OCI-LY1 (cell line): ENCODE measurements at regions not wholly inside any gene's neighbourhood (a gene's known extent, or its start where the extent isn't known, plus 50 kb on each side); places are given as distances from the start of the nearest gene placed in this dataset.
"Not testable (repeated sequence)": the region's sequence is repeated elsewhere in the genome, so short reads cannot be mapped to it uniquely, and the experiment has no call there.

ENCODE experiments used
- H2AFZ ChIP-seq: fragments of 200-600 bp; sonication (generic), shearing (Covaris generic); 2 replicates; pipeline ENCODE4 v1.6.0; 2014; ENCODE audit warnings: antibody characterized with exemption, mild to moderate bottlenecking, low read length
- H3F3A ChIP-seq: fragments of 200-600 bp; sonication (generic), shearing (Covaris generic); 2 replicates; pipeline ENCODE4 v1.6.0; 2014; ENCODE audit warnings: mild to moderate bottlenecking, antibody characterized with exemption, low read length, moderate library complexity; ENCODE audit not compliant: insufficient read depth
- H3K27ac ChIP-seq: fragments of 200-600 bp; sonication (generic); 2 replicates; pipeline ENCODE4 v1.5.1; 2014; ENCODE audit warnings: low read length, mixed run types, mild to moderate bottlenecking, low read depth; ENCODE audit not compliant: poor library complexity, severe bottlenecking
- H3K27me3 ChIP-seq: fragments of 200-600 bp; sonication (generic); 2 replicates; pipeline ENCODE4 v1.6.0; 2014; ENCODE audit warnings: antibody characterized with exemption, mild to moderate bottlenecking, low read length, moderate library complexity; ENCODE audit not compliant: insufficient read depth
- H3K36me3 ChIP-seq: fragments of 200-600 bp; sonication (generic); 2 replicates; pipeline ENCODE4 v1.6.1; 2014; ENCODE audit warnings: mild to moderate bottlenecking, antibody characterized with exemption, low read length, moderate library complexity, mixed read lengths; ENCODE audit not compliant: insufficient read depth
- H3K4me1 ChIP-seq: fragments of 200-600 bp; sonication (generic); 2 replicates; pipeline ENCODE4 v1.5.1; 2014; ENCODE audit warnings: mild to moderate bottlenecking, low read length, moderate library complexity; ENCODE audit not compliant: insufficient read depth, severe bottlenecking
- H3K4me2 ChIP-seq: fragments of 200-600 bp; sonication (generic), shearing (Covaris generic); 2 replicates; pipeline ENCODE4 v1.6.1; 2014; ENCODE audit warnings: low read length
- H3K4me3 ChIP-seq: fragments of 200-600 bp; sonication (generic); 2 replicates; pipeline ENCODE4 v1.5.1; 2014; ENCODE audit warnings: low read length, low read depth, mild to moderate bottlenecking, mixed read lengths; ENCODE audit not compliant: poor library complexity, severe bottlenecking
- H3K79me2 ChIP-seq: fragments of 200-600 bp; shearing (Covaris generic); 2 replicates; pipeline ENCODE4 v1.6.1; 2016; ENCODE audit warnings: mixed run types, low read length, mixed read lengths; ENCODE audit not compliant: insufficient read depth
- H3K9ac ChIP-seq: fragments of 200-600 bp; sonication (generic), shearing (Covaris generic); 2 replicates; pipeline ENCODE4 v1.6.1; 2014; ENCODE audit warnings: mild to moderate bottlenecking, low read length, mixed read lengths
- H3K9me2 ChIP-seq: fragments of 200-600 bp; sonication (generic), shearing (Covaris generic); 2 replicates; pipeline ENCODE4 v1.6.1; 2014; ENCODE audit warnings: low read depth, mild to moderate bottlenecking, low read length, mixed read lengths
- H3K9me3 ChIP-seq: fragments of 200-600 bp; shearing (Covaris generic); 2 replicates; pipeline ENCODE4 v1.6.1; 2014; ENCODE audit warnings: low read length, mixed read lengths
- H4K20me1 ChIP-seq: fragments of 200-600 bp; sonication (generic), shearing (Covaris generic); 2 replicates; pipeline ENCODE4 v1.6.0; 2016; ENCODE audit warnings: mild to moderate bottlenecking, low read length; ENCODE audit not compliant: insufficient read depth
- EZH2 ChIP-seq: fragments of 200-600 bp; sonication (generic), shearing (Covaris generic); IDR thresholded peaks from 2 replicates; pipeline ENCODE4 v1.8.0; 2017; ENCODE audit warnings: borderline replicate concordance, mixed run types, mild to moderate bottlenecking, antibody characterized with exemption, low read length, moderate library complexity, mixed read lengths
- TF ChIP-seq, protein P1 (sequence below): fragments of 200-600 bp; sonication (generic), shearing (Covaris generic); IDR thresholded peaks from 2 replicates; pipeline ENCODE4 v1.5.1; 2017; ENCODE audit warnings: mild to moderate bottlenecking, antibody characterized with exemption, low read length, moderate library complexity, mixed read lengths

DNA sequence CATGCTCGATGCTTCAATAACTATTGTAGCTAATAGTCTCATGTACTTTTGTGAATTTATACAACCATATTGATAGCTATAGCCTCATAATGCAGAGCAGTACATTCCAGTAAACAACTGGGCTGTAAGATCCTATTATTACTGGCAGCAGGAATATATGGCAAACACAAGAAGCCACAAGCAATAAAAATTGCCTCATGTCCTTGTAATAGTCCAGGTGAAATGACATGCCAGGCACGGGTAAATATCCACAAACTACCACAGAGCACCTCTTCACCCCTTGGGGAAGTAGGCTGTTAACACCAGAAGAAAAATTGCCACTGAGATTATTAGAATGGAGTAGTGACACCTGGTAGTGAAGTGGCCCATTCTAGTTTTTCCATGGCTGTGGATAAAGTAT, 158.3 kb downstream of the MTX2 start:
- H3K4me2 ChIP-seq = no peak overlapping the region
- no peak overlapping the region for H2AFZ ChIP-seq
- H3K9me2 ChIP-seq = no peaks in the 10 kb centered on the region
- no peaks in the 10 kb centered on the region for H3K79me2 ChIP-seq
- H3K4me3 ChIP-seq = no peak overlapping the region
- TF ChIP-seq, protein P1, sequence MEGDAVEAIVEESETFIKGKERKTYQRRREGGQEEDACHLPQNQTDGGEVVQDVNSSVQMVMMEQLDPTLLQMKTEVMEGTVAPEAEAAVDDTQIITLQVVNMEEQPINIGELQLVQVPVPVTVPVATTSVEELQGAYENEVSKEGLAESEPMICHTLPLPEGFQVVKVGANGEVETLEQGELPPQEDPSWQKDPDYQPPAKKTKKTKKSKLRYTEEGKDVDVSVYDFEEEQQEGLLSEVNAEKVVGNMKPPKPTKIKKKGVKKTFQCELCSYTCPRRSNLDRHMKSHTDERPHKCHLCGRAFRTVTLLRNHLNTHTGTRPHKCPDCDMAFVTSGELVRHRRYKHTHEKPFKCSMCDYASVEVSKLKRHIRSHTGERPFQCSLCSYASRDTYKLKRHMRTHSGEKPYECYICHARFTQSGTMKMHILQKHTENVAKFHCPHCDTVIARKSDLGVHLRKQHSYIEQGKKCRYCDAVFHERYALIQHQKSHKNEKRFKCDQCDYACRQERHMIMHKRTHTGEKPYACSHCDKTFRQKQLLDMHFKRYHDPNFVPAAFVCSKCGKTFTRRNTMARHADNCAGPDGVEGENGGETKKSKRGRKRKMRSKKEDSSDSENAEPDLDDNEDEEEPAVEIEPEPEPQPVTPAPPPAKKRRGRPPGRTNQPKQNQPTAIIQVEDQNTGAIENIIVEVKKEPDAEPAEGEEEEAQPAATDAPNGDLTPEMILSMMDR = no peak
- no peak for TF ChIP-seq EZH2
- H3K36me3 ChIP-seq = no peaks in the 10 kb centered on the region
- H4K20me1 ChIP-seq = no peaks in the 10 kb centered on the region
- H3K27me3 ChIP-seq = no peaks in the 10 kb centered on the region
- H3K27ac ChIP-seq = no peak overlapping the region
- H3K4me1 ChIP-seq = no peaks in the 10 kb centered on the region
- H3K9me3 ChIP-seq = no peaks in the 10 kb centered on the region
- no peak overlapping the region for H3K9ac ChIP-seq
- H3F3A ChIP-seq = no peaks in the 10 kb centered on the region

DNA sequence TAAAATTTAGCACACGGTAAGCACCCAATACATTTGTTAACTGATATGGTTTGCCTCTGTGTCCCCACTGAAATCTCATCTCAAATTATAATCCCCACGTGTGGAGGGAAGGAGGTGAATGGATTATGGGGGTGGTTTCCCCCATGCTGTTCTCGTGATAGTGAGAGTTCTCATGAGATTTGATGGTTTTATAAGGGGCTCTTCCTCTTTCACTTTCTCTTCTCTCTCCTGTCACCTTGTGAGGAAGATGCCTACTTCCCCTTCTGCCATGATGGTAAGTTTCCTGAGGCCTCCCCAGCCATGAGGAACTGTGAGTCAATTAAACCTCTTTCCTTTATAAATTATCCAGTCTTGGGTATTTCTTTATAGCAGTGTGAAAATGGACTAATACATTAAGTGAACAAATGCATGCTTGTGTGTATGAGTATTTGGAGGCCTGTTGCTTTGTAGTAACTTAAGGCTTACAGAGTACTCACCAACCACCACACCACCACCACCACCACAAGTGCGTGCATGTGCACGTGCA, 159.8 kb downstream of the MTX2 start:
- H3K79me2 ChIP-seq, H3K9me2 ChIP-seq, H4K20me1 ChIP-seq, H3F3A ChIP-seq, H3K27ac ChIP-seq, H3K36me3 ChIP-seq, H3K4me1 ChIP-seq, H3K27me3 ChIP-seq, H3K9ac ChIP-seq, H3K9me3 ChIP-seq: not testable (repeated sequence)
- H2AFZ ChIP-seq = peak overlapping the region; percentile 95
- H3K4me2 ChIP-seq = 0 out of 2 replicates have a peak overlapping the region, but pooled peaks have one; percentile 29
- peak overlapping the region; percentile 37 for H3K4me3 ChIP-seq

DNA sequence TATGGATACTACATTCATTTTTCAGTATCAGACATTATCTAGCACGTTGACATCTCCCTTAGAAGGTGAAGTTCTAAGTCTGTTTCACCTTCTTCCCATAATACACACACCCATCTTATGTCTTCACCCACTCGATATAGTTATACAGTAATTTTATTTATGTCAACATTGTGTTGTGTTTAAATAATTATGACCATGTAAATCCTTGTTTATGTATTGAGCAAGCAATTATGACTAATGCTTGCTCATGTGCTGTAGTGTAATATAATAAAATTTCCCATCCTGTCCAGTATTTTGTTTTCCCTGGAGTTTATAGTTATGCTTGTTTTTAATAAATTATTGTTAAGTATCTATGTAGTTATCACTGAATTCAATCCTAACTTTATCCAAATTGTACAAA, 163.2 kb downstream of the MTX2 start:
- Histone ChIP-seq H3K9me2 (no peaks in the 10 kb centered on the region), H3K9ac (no peak overlapping the region), H3K4me1 (no peaks in the 10 kb centered on the region), H3K4me2 (no peak overlapping the region), H2AFZ (no peak overlapping the region), H3K27ac (no peak overlapping the region), H4K20me1 (no peaks in the 10 kb centered on the region), H3F3A (no peaks in the 10 kb centered on the region), H3K27me3 (no peaks in the 10 kb centered on the region), H3K36me3 (no peaks in the 10 kb centered on the region), H3K9me3 (no peaks in the 10 kb centered on the region), H3K79me2 (no peaks in the 10 kb centered on the region), H3K4me3 (no peak overlapping the region)
- no peak for TF ChIP-seq EZH2
- TF ChIP-seq, protein P1 = no peak

DNA sequence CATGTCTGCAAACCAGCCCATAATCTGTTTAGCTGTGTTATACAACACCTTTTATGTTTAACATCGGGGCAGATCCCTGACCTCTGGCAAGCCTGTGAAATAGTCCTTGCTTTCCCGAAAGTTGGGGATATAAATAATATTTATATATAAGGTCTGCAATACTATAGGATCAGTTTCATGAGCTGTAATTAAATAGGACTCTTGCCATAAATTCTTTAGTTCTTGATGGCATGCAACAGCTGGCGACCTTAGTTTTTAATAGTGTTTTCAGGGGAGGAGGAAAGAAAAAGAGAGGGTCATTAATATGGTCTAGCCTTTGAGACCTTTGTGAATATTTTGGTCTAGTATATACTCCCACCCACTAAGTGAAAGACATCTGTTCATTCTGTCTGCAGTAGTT, 166.5 kb downstream of the MTX2 start:
- no peak overlapping the region for H2AFZ ChIP-seq
- H3F3A ChIP-seq = no peaks in the 10 kb centered on the region
- no peaks in the 10 kb centered on the region for H3K36me3 ChIP-seq
- H3K4me3 ChIP-seq = no peak overlapping the region
- no peaks in the 10 kb centered on the region for H4K20me1 ChIP-seq
- H3K9ac ChIP-seq = no peak overlapping the region
- H3K27me3 ChIP-seq = no peaks in the 10 kb centered on the region
- H3K79me2 ChIP-seq = no peaks in the 10 kb centered on the region
- H3K27ac ChIP-seq = no peak overlapping the region
- no peaks in the 10 kb centered on the region for H3K4me1 ChIP-seq
- TF ChIP-seq, protein P1 = no peak
- TF ChIP-seq EZH2 = no peak
- H3K9me2 ChIP-seq = no peaks in the 10 kb centered on the region
- H3K9me3 ChIP-seq = no peaks in the 10 kb centered on the region
- H3K4me2 ChIP-seq = no peak overlapping the region
